Calu3 (cell line): ENCODE measurements at regions not wholly inside any gene's neighbourhood (a gene's known extent, or its start where the extent isn't known, plus 50 kb on each side); places are given as distances from the start of the nearest gene placed in this dataset.

ENCODE experiments used
- BruUV-seq: library from RNA; stranded (reverse); fragments of 400-500 nt; replicated peaks from 2 replicates; lab custom pipeline; 2021; lab: Mats Ljungman, UMichigan
- CTCF ChIA-PET: fragments of 300-600 bp; sonication (Branson Sonifier 250); formaldehyde crosslinking; loops from one replicate; lab custom pipeline; 2022; ENCODE audit warnings: antibody characterized with exemption; lab: Charles Lee
- DNase-seq: peaks from one replicate; pipeline ENCODE4 v3.0.0; 2022
- H3K27ac Mint-ChIP-seq: one replicate; pipeline ENCODE4 v1.8.0; 2022; ENCODE audit warnings: mixed read lengths; ENCODE audit not compliant: unreplicated experiment
- H3K27me3 Mint-ChIP-seq: one replicate; pipeline ENCODE4 v1.8.0; 2022; ENCODE audit warnings: mixed read lengths; ENCODE audit not compliant: unreplicated experiment
- H3K36me3 Mint-ChIP-seq: one replicate; pipeline ENCODE4 v1.8.0; 2022; ENCODE audit warnings: mild to moderate bottlenecking, moderate library complexity, mixed read lengths; ENCODE audit not compliant: insufficient read depth, unreplicated experiment
- H3K4me1 Mint-ChIP-seq: one replicate; pipeline ENCODE4 v1.8.0; 2022; ENCODE audit warnings: mild to moderate bottlenecking, low read depth, mixed read lengths; ENCODE audit not compliant: unreplicated experiment
- H3K4me3 Mint-ChIP-seq: one replicate; pipeline ENCODE4 v1.8.0; 2022; ENCODE audit warnings: mild to moderate bottlenecking, low read depth, moderate library complexity, mixed read lengths; ENCODE audit not compliant: unreplicated experiment
- H3K9me3 Mint-ChIP-seq: one replicate; pipeline ENCODE4 v1.8.0; 2022; ENCODE audit warnings: low read depth, mixed read lengths; ENCODE audit not compliant: unreplicated experiment
- CTCF ChIP-seq: fragments of 200-600 bp; IDR thresholded peaks from one replicate; pipeline ENCODE4 v1.8.0; 2022; ENCODE audit warnings: antibody characterized with exemption; ENCODE audit not compliant: unreplicated experiment
- intact Hi-C: fragments of 100-400 bp; cut with micrococcal nuclease; formaldehyde crosslinking; loops from one replicate; pipeline ENCODE4 v1.10.0; 2022; ENCODE audit not compliant: unreplicated experiment

GRCh38 chr12:111006621-111007020 lies 86.2 kb upstream of the MYL2 start:
- intact Hi-C loops = no loop called here
- no peak for TF ChIP-seq CTCF
- no TSS peak for BruUV-seq
- no peaks in the 10 kb centered on the region for H3K9me3 Mint-ChIP-seq
- no peaks in the 10 kb centered on the region for H3K36me3 Mint-ChIP-seq
- peaks cover 100% of the 10 kb centered on the region for H3K27me3 Mint-ChIP-seq
- CTCF ChIA-PET = no interaction called here
- no peak for DNase-seq
- no peak overlapping the region for H3K27ac Mint-ChIP-seq
- H3K4me3 Mint-ChIP-seq = no peak overlapping the region
- no peaks in the 10 kb centered on the region for H3K4me1 Mint-ChIP-seq

DNA sequence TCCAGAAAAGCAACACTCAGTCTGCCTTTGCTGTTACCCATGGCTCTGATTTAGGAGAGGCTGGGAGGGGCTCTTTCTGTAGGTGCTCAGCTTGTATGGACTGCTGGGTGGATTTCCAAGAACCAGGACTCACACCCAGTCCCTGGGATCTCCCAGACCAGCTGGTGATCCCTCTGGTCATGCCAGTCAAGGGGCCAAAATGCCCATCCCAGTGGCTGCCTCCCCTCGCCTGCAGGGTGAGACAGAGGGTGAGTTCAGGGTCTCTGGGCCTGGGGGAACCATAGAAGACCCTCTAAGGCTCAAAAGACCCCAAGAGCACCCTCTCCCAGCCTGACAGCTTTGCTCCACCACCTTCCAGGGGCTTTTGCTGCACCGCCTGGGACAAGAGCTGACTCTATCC lies 78.6 kb upstream of the MYL2 start:
- TF ChIP-seq CTCF = no peak
- no peak overlapping the region for H3K27ac Mint-ChIP-seq
- H3K4me3 Mint-ChIP-seq = no peak overlapping the region
- no peak for DNase-seq
- no peaks in the 10 kb centered on the region for H3K36me3 Mint-ChIP-seq
- H3K9me3 Mint-ChIP-seq = peaks cover 6% of the 10 kb centered on the region
- H3K27me3 Mint-ChIP-seq = peaks cover 80% of the 10 kb centered on the region
- BruUV-seq = no TSS peak
- intact Hi-C loops = no loop called here
- H3K4me1 Mint-ChIP-seq = no peaks in the 10 kb centered on the region
- CTCF ChIA-PET = interaction anchor here (0.6 kb wide), 1 partner anchor 15 kb away, joined by 4 read pairs; no protein-coding TSS in a partner anchor

GRCh38 chr12:110998165-110998564 lies 77.8 kb upstream of the MYL2 start:
- H3K27me3 Mint-ChIP-seq = peaks cover 80% of the 10 kb centered on the region
- no peak overlapping the region for H3K4me3 Mint-ChIP-seq
- no peaks in the 10 kb centered on the region for H3K36me3 Mint-ChIP-seq
- H3K4me1 Mint-ChIP-seq = no peaks in the 10 kb centered on the region
- peaks cover 6% of the 10 kb centered on the region for H3K9me3 Mint-ChIP-seq
- no peak overlapping the region for H3K27ac Mint-ChIP-seq
- TF ChIP-seq CTCF = no peak
- BruUV-seq = no TSS peak
- intact Hi-C loops = no loop called here
- CTCF ChIA-PET = no interaction called here
- no peak for DNase-seq

DNA sequence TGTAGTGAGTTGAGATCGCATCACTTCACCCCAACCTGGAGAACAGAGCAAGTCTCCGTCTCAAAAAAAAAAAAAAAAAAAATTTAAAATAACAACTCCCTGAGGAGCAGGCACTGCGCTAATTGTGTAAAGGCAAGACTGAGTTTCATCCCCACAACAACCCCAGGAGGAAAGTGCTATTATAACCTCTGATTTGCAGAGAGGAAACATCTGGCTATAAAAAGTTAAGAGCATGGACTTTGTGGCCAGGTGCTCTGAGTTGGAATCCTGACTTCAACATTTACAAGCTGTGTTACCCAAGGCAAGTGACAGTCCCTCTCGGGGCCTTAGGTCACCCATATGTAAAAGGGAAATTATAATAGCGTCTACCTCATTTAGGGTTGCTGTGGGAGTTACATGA lies 76.0 kb upstream of the MYL2 start:
- no TSS peak for BruUV-seq
- intact Hi-C loops = no loop called here
- no peak overlapping the region for H3K27ac Mint-ChIP-seq

More for the DNA sequence above, 76.0 kb upstream of the MYL2 start:
- H3K4me3 Mint-ChIP-seq = no peak overlapping the region
- H3K9me3 Mint-ChIP-seq = peaks cover 6% of the 10 kb centered on the region
- no peak for TF ChIP-seq CTCF
- no peaks in the 10 kb centered on the region for H3K4me1 Mint-ChIP-seq
- H3K36me3 Mint-ChIP-seq = no peaks in the 10 kb centered on the region
- CTCF ChIA-PET = no interaction called here
- H3K27me3 Mint-ChIP-seq = peaks cover 80% of the 10 kb centered on the region
- no peak for DNase-seq
